DMS 273 (cell line): ENCODE measurements at regions not wholly inside any gene's neighbourhood (a gene's known extent, or its start where the extent isn't known, plus 50 kb on each side); places are given as distances from the start of the nearest gene placed in this dataset.

Experiments used
- DNase-seq: peaks from one replicate; lab custom pipeline; 2025; ENCODE audit not compliant: unreplicated experiment; lab: John Stamatoyannopoulos, UW

- no peak for DNase-seq
Measured at GRCh38 chr18:78090584-78090983, 840.9 kb downstream of the GALR1 start.

- DNase-seq: no peak
Measured at GRCh38 chr18:78092901-78093300, 843.3 kb downstream of the GALR1 start.

GRCh38 chr18:78099979-78100588 is 850.4 kb downstream of the GALR1 start:
- DNase-seq: no peak

GRCh38 chr18:78101091-78101490 is 851.4 kb downstream of the GALR1 start:
- DNase-seq: no peak

GRCh38 chr18:78102135-78102534 is 852.5 kb downstream of the GALR1 start:
- DNase-seq: no peak

GRCh38 chr18:78105611-78106010 is 856.0 kb downstream of the GALR1 start:
- no peak for DNase-seq

- DNase-seq: no peak
Measured at GRCh38 chr18:78106946-78107345, 857.3 kb downstream of the GALR1 start.

- no peak for DNase-seq
Measured at GRCh38 chr18:78107363-78107762, 857.7 kb downstream of the GALR1 start.

- no peak for DNase-seq
Measured at GRCh38 chr18:78108554-78108953, 858.9 kb downstream of the GALR1 start.

- DNase-seq: no peak
Measured at GRCh38 chr18:78113136-78113939, 863.7 kb downstream of the GALR1 start.

- DNase-seq: no peak
Measured at GRCh38 chr18:78113940-78114251, 864.2 kb downstream of the GALR1 start.

- DNase-seq: no peak
Measured at GRCh38 chr18:78115896-78116561, 863.6 kb upstream of the SALL3 start.

- DNase-seq: no peak
Measured at GRCh38 chr18:78123144-78123909, 856.3 kb upstream of the SALL3 start.

GRCh38 chr18:78123926-78124797 is 855.5 kb upstream of the SALL3 start:
- DNase-seq: no peak

- no peak for DNase-seq
Measured at GRCh38 chr18:78125206-78125896, 854.3 kb upstream of the SALL3 start.

GRCh38 chr18:78126106-78126505 is 853.5 kb upstream of the SALL3 start:
- DNase-seq: no peak

GRCh38 chr18:78126536-78126935 is 853.1 kb upstream of the SALL3 start:
- DNase-seq: no peak

GRCh38 chr18:78127041-78127440 is 852.6 kb upstream of the SALL3 start:
- no peak for DNase-seq

GRCh38 chr18:78128004-78128403 is 851.6 kb upstream of the SALL3 start:
- no peak for DNase-seq

GRCh38 chr18:78129260-78129659 is 850.4 kb upstream of the SALL3 start:
- no peak for DNase-seq
